Ramos (cell line): ENCODE measurements at regions not wholly inside any gene's neighbourhood (a gene's known extent, or its start where the extent isn't known, plus 50 kb on each side); places are given as distances from the start of the nearest gene placed in this dataset.
"Not testable (repeated sequence)": the region's sequence is repeated elsewhere in the genome, so short reads cannot be mapped to it uniquely, and the experiment has no call there.

ENCODE experiments used
- in situ Hi-C: fragments of 300-500 bp; cut with MboI; formaldehyde crosslinking; loops from one replicate; pipeline ENCODE4 v1.14.3; 2022; ENCODE audit warnings: low sequenced_read_pairs; ENCODE audit not compliant: unreplicated experiment

GRCh38 chr1:148221593-148221992 is 69.5 kb upstream of the NBPF11 start:
- in situ Hi-C loops: not testable (repeated sequence)

- in situ Hi-C loops: not testable (repeated sequence)
Observed at GRCh38 chr1:148219229-148219628, 67.1 kb upstream of the NBPF11 start.

GRCh38 chr1:148211191-148211590 is 59.1 kb upstream of the NBPF11 start:
- in situ Hi-C loops: not testable (repeated sequence)

GRCh38 chr1:148210624-148211023 is 58.5 kb upstream of the NBPF11 start:
- in situ Hi-C loops: not testable (repeated sequence)

GRCh38 chr1:148210166-148210565 is 58.1 kb upstream of the NBPF11 start:
- in situ Hi-C loops: not testable (repeated sequence)

- in situ Hi-C loops: not testable (repeated sequence)
Observed at GRCh38 chr1:148202013-148202412, 49.9 kb upstream of the NBPF11 start.
